GM18867 (cell line): ENCODE measurements at regions not wholly inside any gene's neighbourhood (a gene's known extent, or its start where the extent isn't known, plus 50 kb on each side); places are given as distances from the start of the nearest gene placed in this dataset.

ENCODE experiments used
- ATAC-seq: cut with Tn5 transposase; IDR thresholded peaks from one replicate; pipeline ENCODE4 v1.9.1; 2021; ENCODE audit warnings: mild to moderate bottlenecking, moderate library complexity; ENCODE audit not compliant: unreplicated experiment

DNA sequence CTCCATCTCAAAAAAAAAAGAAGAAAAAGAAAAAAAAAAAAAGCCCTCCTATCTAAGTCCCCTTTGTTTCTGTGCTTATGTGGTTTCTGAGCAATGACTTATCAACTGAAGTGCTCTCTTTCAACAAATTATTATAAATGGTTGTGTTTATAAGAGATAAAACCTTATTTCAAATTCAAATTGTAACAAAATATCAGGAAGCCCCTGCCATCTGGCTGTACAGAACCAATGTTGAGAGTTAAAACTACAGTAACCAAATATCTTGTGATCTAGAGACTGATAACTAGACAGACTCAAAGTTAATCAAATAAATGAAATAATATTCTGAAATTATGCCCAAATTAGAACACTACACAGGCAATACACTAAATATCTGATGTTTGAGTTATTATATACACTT is 143.0 kb upstream of the CPNE8 start:
- ATAC-seq: no peak

DNA sequence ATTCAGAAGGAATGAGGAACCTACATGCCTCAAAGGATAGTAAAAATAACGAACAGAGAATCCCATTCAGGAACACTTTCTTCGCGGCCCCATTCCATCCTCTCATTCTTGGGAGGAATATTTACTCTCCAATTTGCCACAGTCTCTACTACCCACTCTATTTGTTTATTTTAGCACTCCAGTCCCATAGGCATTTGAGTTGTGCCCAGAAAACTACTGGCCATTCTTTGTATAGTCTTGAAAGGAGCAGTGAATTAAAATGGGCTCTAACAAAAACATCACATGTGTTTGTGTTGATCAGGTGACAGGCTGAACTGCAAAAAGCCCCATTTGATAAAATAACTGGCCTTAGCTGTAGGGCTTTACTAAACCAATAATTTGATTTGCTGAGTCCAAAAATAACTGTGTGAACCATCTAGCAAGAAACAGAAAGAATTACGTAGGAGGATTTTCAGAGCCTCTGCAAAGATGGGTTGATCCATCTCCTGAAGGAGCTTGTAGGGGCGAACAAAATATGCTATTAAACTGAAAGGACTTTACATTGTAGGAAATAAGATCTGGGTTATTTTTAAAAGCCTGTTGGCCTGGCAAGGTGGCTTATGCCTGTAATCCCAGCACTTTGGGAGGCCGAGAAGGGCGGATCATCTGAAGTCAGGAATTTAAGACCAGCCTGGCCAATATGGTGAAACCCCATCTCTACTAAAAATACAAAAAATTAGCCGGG is 142.3 kb upstream of the CPNE8 start:
- no peak for ATAC-seq

DNA sequence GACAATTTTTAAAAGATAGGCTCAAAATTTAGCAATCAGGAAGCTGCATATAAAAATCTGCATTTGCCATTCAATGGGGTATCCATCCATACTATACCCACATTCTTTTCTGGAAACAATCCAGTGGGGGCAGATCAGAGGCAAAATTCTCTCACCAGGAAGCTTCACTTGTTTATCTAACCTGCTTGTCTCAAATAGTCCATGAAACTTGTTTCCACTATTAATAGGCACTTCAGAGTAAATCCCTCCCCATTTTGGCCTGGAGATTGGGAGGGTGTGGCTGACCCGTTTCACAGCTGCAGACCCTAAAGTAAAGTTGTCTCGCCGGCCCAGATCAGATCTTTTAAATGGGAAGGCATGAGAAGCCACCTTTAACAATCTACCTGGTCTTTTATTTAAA is 139.4 kb upstream of the CPNE8 start:
- no peak for ATAC-seq

DNA sequence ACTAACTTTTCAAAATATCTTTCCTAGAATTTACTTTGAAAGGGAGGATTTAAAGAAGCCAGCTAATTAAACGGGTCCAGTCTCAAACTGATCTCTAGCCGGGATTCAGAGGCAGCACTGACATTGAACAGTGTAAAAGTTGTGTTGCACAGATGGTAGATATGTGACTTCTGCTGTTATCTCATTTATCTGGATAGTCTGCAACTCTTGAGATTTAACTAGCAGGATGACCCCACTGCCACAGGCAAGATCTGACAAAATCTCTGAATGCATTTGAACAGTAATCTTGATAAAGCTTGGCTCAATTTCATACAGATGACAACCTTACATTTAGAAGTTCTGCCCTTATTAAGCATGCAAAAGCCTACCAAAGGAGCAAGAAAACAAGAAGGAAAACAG is 138.0 kb upstream of the CPNE8 start:
- ATAC-seq: no peak

GRCh38 chr12:39040275-39040674 is 134.9 kb upstream of the CPNE8 start:
- no peak for ATAC-seq

DNA sequence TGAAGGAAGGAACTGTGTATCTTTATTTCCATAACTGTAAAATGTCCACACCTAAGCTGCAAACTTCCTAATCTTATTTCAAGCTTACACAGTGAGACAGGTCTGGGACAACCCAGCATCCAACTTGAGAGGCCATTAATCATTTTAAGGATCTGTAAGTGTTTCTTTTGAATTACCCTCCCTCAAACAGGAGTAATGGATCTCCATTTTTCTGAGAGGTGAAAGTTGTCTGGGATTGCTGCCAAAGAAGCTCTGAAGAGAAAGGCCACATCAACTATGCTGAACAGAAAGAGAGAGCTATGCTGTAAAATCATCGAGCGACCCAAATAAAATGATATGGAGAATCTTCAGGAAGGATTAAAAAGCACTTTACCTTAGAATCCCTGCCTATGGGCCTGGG is 131.7 kb upstream of the CPNE8 start:
- ATAC-seq: no peak

- no peak for ATAC-seq
Observed at GRCh38 chr12:39036105-39036504, 130.7 kb upstream of the CPNE8 start.

DNA sequence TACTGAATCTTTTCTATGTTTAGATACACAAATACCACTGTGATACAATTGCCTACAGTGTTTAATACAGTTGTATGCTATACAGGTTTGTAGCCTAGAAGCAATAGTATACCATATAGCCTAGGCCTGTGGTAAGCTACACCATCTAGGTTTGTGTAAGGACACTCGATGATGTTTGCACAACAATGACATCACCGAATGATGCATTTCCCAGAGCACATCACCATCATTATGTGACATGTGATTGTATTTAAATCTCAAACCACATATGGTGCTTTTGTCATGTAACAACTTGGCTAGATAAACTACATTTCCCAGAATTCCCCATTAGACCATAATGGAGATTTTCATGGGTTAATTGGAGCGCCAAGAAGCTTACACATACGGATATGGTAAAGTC is 128.4 kb upstream of the CPNE8 start:
- ATAC-seq: no peak

DNA sequence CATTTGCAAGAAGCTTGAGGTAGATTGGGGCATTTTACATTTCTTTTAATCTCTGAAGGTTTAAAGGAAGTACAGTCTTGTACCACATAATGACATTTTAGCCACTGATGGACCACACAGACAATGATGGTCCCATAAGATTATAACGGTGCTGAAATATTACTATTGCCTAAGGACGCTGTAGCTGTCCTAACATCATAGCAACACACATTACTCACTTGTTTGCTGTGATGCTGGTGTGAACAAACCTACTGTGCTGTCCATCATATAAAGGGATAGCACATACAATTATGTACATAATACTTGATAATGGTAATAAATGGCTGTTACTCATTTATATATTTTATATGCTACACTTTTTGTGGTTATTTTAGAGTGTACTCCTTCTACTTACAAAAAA is 127.1 kb upstream of the CPNE8 start:
- ATAC-seq: no peak

- ATAC-seq: no peak
Observed at GRCh38 chr12:39032034-39032433, 126.6 kb upstream of the CPNE8 start.

- no peak for ATAC-seq
Observed at GRCh38 chr12:39028382-39028781, 123.0 kb upstream of the CPNE8 start.

DNA sequence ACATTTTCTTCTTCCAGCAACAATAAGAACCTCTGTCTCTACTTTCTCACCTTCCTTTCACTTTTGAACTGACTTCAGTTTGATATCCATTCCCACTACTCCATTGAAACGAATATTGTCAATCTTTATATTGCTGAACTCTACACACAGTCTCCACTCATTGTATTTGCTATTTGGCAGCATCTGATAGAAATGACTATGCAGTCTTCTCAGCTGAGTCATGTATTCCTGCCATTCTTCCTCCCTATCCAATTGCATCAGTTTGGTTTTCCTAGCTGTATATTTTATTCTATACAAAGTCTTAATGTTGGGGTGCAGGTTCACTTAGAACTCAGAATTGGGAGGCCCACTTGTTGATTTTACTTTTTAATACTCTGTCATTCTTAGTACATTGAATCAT is 107.5 kb upstream of the CPNE8 start:
- ATAC-seq: no peak

- ATAC-seq: no peak
Observed at GRCh38 chr12:39011166-39011565, 105.8 kb upstream of the CPNE8 start.

- ATAC-seq: no peak
Observed at GRCh38 chr12:39010406-39010805, 105.0 kb upstream of the CPNE8 start.

DNA sequence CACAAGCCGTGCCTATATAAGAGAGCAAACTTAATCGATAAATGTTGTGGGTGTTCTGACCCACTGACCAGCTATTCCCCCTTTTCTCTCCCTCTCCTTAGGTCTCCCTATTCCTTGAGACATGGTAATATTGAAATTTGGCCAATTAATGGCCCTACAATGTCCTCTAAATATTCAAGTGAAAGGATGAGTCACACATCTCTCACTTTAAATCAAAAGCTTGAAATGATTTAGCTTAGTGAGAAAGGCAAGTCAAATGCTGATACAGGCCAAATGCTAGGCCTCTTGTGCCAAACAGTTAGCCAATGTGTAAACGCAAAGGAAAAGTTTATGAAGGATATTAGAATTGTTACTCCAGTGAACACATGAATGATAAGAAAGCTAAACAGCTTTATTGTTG is 102.2 kb upstream of the CPNE8 start:
- ATAC-seq: no peak

DNA sequence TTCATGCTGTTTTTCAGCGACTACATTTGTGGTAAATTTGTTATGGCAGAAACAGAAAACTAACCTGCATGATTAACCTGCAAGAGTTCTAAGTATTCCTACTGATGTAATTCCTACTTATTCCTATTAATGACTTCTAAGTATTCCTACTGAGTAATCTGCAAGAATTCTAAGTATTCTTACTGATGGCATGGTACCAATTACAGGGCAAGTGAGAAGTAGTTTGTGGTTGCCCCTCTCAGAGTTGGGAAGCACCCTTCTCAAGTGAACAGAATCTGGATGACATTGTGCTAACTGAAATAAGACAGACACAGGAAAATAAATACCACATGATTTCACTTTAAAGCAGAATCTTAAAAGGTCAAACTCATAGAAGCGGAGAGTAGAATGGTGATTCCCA is 100.9 kb upstream of the CPNE8 start:
- no peak for ATAC-seq

- no peak for ATAC-seq
Observed at GRCh38 chr12:39005671-39006070, 100.3 kb upstream of the CPNE8 start.

DNA sequence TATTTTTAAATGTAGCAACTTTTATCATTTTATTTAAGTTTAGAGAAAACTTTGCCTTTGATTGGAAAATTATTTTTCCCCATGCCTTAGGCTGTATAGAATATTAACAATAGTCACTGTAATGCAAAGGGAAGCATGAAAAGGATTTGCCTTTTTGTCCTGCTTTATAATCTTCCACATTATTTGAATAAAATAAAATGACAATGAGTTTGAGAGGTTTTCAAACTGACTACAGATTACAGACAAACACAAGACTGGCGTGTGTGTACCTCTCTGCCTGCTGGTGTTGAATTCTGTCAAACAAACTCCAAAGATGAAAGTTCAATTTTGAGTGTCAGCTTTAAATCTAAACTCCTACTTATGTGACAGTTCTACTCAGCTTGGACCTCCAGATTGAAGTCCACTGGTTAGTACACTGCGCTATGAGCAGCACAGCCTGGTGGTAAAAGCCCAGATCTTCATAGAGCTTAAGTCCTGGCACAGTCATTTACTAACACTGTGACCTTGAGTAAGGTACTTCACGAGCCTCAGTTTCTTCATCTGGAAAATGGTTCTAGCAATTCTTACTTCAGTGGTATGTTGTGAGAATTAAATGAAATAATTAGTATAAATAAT is 98.3 kb upstream of the CPNE8 start:
- no peak for ATAC-seq

DNA sequence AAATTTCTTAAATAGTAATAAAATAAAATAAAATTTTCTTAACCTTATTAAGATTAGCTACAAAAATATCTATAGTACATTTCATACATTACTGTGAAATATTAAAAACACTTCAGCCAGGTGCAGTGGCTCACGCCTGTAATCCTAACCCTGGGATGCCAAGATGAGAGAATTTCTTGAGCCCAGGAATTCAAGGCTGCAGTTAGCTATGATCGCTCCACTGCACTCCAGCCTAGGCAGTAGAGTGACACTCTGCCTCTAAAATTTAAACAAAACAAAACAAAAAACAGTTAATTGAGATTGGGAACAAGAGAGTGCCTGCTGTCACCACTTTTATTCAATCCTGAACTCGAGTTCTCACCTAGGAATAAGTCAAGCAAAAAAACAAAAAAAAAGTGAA is 95.0 kb upstream of the CPNE8 start:
- no peak for ATAC-seq

DNA sequence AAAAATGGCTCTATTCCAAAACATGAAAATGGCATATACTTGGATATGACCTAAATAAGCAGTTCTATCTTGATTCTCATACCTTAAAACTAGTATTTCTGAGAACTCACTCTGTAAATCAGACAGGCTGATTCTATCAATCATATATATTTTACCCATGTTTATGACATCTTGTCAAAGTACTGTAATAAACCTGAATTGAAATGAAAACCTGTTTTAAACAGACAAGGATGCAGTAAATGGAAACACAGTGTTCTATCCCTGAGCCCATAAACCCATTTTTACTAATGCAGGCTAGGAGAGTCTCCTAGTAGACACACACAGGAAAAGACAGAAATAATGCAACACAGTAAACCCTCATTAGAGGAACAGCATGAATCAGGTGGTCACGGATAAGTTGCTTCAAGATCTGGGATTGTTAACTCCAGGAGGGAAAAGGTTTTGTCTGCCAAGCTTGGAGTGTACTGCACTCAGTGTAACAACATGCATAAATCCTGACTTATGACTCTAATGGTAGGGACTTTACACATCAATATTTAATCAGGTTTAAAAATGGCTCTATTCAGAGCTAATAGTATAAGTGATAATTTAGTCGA is 93.6 kb upstream of the CPNE8 start:
- no peak for ATAC-seq

GRCh38 chr12:38995249-38995648 is 89.9 kb upstream of the CPNE8 start:
- ATAC-seq: no peak

- ATAC-seq: no peak
Observed at GRCh38 chr12:38985961-38986360, 80.6 kb upstream of the CPNE8 start.

DNA sequence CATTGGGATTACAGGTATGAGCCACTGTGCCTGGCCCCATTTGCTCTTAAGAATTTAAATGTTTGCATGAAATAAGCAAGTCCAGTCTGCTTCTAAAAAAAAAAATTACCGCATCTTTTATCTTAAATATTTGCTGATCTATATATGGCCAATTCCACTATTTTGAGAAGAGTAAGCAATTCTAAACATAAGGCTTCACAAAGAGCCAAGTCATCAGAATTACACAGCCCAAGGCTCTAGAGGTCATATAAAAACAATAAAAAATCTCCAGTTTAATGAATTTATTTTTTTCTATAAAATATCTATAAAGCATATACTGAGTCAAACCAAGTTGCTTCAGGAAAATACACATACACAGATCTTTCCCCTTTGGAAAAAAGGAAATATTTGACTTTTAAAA is 79.0 kb upstream of the CPNE8 start:
- ATAC-seq: no peak
